ENCODE measurements at regions not wholly inside any gene's neighbourhood (a gene's known extent, or its start where the extent isn't known, plus 50 kb on each side); places are given as distances from the start of the nearest gene placed in this dataset.

DNA sequence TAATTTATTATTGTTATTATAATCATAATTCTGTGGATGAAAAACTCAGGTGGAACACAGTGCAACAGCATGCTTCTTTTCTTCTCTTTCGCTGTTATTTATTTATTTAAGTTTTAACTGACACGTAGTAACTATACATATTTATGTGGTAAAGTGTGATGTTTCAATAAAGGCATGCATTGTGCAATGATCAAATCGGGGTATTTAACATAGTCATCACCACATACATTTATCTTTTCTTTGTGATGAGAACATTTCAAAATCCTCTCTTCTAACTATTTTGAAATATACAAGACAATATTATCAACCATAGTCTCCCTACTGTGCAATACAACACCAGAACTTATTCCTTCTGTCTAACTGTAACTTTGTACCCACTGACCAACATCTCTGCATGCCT is 152.5 kb upstream of the LYZL1 start:
- H3K4me3 ChIP-seq (ENCODE audit: control insufficient read depth, low read depth, low read length): no peak overlapping the region
- peak; percentile 39 for DNase-seq (ENCODE audit: low read depth)
- TF ChIP-seq, protein P1, sequence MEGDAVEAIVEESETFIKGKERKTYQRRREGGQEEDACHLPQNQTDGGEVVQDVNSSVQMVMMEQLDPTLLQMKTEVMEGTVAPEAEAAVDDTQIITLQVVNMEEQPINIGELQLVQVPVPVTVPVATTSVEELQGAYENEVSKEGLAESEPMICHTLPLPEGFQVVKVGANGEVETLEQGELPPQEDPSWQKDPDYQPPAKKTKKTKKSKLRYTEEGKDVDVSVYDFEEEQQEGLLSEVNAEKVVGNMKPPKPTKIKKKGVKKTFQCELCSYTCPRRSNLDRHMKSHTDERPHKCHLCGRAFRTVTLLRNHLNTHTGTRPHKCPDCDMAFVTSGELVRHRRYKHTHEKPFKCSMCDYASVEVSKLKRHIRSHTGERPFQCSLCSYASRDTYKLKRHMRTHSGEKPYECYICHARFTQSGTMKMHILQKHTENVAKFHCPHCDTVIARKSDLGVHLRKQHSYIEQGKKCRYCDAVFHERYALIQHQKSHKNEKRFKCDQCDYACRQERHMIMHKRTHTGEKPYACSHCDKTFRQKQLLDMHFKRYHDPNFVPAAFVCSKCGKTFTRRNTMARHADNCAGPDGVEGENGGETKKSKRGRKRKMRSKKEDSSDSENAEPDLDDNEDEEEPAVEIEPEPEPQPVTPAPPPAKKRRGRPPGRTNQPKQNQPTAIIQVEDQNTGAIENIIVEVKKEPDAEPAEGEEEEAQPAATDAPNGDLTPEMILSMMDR (conservative IDR thresholded peaks at IDR 0.05; ENCODE audit: control insufficient read depth, insufficient read depth, low read depth, low read length): no peak

DNA sequence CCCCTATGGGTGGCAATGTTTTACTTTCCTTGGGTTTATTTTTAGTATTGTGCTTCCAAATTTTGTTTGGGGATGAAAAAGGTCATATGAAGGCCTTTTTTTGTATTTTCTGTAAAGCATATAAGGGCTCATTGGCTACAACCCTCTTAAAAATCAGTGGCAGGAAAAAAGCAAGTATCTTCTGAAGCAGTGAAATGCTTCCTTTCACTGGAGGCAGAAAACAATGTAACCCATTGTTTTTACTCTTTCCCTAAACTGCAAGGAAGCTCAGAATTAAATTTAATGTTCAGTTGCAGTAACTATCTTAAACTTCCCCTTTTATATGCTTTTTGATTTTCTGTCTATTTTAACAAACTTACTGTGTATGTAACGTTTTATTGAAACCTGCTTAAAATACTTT is 148.7 kb upstream of the LYZL1 start:
- no peak overlapping the region for H3K4me3 ChIP-seq (ENCODE audit: control insufficient read depth, low read depth, low read length)
- TF ChIP-seq, protein P1 (conservative IDR thresholded peaks at IDR 0.05; ENCODE audit: control insufficient read depth, insufficient read depth, low read depth, low read length): no peak
- no peak for DNase-seq (ENCODE audit: low read depth)

DNA sequence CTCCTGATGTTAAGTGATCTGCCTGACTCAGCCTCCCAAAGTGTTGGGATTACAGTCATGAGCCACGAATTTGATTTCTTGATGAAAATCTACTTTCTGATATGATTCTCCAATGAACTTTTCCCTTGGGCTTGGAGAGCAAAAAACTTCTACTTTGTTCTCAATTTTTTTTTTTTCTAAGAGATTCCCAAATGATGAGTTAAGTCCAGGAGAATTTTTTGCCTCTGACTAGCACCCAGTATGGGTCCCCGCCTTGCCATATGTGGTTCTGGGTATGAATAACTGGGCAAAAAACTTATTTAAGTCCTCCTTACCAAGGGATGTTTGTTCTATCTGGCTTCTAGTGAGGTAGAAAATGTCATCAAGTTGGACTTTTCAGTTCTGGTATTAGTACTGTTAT is 147.9 kb upstream of the LYZL1 start:
- H3K4me3 ChIP-seq (ENCODE audit: control insufficient read depth, low read depth, low read length): no peak overlapping the region
- TF ChIP-seq, protein P1 (conservative IDR thresholded peaks at IDR 0.05; ENCODE audit: control insufficient read depth, insufficient read depth, low read depth, low read length): no peak
- DNase-seq (ENCODE audit: low read depth): peak; percentile 87

DNA sequence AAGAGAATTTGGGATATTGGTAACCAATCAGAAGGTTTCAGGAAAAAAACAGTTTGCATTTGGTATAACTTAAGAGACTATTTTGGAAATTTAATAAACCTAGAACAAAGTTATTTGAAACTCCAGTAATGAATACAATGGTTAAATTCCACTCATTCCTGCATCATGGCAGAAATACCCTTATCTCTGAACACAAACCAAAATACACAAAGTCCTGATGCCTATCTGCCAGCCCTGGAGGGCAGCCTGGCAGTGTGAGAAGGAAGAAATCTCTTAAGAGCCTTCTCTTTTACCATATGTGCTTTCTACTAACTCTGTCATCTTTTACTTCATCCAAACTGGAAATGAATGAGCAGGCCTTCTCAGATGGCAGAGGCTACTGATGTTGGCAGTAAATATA is 147.1 kb upstream of the LYZL1 start:
- no peak for DNase-seq (ENCODE audit: low read depth)
- no peak overlapping the region for H3K4me3 ChIP-seq (ENCODE audit: control insufficient read depth, low read depth, low read length)
- TF ChIP-seq, protein P1 (conservative IDR thresholded peaks at IDR 0.05; ENCODE audit: control insufficient read depth, insufficient read depth, low read depth, low read length): no peak

DNA sequence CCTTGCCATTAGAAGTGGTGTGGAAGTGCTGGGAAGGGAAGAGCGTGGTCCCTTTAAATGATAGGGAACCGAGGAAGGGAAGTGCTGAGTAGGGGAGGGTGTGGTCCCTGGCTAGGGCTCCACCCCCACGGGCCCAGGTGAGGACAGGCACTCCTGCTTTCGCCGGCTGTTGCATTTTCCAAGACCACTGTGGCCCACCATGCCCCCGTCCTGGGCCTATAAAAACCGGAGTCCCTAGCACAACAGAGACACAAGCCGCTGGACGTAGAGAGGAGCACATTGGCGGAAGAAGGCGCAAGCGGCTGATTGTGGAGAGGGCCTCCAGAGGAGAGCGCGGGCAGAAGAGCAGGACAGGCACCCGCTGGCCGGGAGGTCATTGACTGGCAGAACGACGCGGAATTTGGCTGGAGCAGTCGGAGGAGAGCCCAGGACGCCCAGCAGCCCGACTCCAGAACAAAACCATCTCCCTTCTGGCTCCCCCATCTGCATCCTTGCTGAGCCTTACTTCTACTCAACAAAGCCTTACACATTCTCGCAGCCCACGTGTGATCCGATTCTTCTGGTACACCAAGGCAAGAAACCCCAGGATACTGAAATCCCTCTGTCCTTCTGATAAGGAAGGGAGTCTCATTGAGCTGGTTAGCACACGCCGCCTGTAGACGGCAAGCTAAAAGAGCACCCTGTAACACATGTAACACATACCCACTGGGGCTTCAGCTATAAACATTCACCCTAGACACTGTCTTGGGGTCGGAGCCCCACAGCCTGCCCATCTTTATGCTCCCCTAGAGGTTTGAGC is 146.2 kb upstream of the LYZL1 start:
- TF ChIP-seq, protein P1 (conservative IDR thresholded peaks at IDR 0.05; ENCODE audit: control insufficient read depth, insufficient read depth, low read depth, low read length): no peak
- no peak for DNase-seq (ENCODE audit: low read depth)

DNA sequence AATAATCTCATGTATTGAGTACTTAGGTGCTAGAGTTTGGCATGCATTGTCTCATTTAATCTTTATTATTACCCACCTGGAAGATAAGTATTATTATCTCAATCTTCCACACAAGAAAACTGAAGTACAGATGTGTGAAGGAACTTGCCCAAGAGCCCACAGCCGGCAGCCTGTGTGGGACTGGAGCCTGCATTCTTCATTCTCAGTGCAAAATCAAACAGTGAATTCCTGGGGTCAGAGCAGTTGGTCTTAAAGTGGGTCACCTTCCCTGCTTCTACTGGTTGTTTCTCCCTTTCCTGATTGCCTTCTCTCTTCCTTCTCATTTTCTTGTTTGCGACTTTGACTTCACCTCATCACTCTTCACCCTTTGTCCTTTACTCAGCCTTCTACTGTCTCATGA is 144.7 kb upstream of the LYZL1 start:
- DNase-seq (ENCODE audit: low read depth): no peak
- H3K4me3 ChIP-seq (ENCODE audit: control insufficient read depth, low read depth, low read length): no peak overlapping the region
- TF ChIP-seq, protein P1 (conservative IDR thresholded peaks at IDR 0.05; ENCODE audit: control insufficient read depth, insufficient read depth, low read depth, low read length): no peak

More for the DNA sequence above, 146.2 kb upstream of the LYZL1 start:
- no peak overlapping the region for H3K4me3 ChIP-seq (ENCODE audit: control insufficient read depth, low read depth, low read length)

All from fibroblast of mammary gland (primary cell).